ENCODE measurements at regions not wholly inside any gene's neighbourhood (a gene's known extent, or its start where the extent isn't known, plus 50 kb on each side); places are given as distances from the start of the nearest gene placed in this dataset.
"Not testable (repeated sequence)": the region's sequence is repeated elsewhere in the genome, so short reads cannot be mapped to it uniquely, and the experiment has no call there.

GRCh38 chr22:44567846-44568493 is 69.9 kb upstream of the RTL6 start:
- peak; percentile 60 for TF ChIP-seq CTCF (IDR thresholded peaks at IDR 0.05; ENCODE audit: low read depth, low read length)
- H3K4me3 ChIP-seq (ENCODE audit: low read depth, low read length) = no peak overlapping the region
- DNase-seq (ENCODE audit: low read depth, low spot score) = peak; percentile 27
- in situ Hi-C loops (cut with HindIII; ENCODE audit: low sequenced_read_pairs) = no loop called here

DNA sequence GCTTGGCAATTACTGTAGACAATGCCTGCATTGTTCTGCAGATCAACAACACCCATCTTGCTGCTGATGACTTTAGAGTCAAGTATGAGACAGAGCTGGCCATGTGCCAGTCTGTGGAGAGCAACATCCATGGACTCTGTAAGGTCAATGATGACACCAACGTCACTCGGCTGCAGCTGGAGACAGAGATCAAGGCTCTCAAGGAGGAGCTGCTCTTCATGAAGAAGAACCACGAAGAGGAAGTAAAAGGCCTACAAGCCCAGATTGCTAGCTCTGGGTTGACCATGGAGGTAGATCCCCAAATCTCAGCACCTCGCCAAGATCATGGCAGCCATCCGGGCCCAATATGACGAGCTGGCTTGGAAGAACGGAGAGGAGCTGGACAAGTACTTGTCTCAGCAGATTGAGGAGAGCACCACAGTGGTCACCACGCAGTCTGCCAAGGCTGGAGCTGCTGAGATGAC is 69.4 kb upstream of the RTL6 start:
- H3K4me3 ChIP-seq (ENCODE audit: low read depth, low read length); DNase-seq (ENCODE audit: low read depth, low spot score); in situ Hi-C loops (cut with HindIII; ENCODE audit: low sequenced_read_pairs): not testable (repeated sequence)

GRCh38 chr22:44566911-44567310 is 68.9 kb upstream of the RTL6 start:
- no peak overlapping the region for H3K4me3 ChIP-seq (ENCODE audit: low read depth, low read length)
- no peak for TF ChIP-seq CTCF (IDR thresholded peaks at IDR 0.05; ENCODE audit: low read depth, low read length)
- DNase-seq (ENCODE audit: low read depth, low spot score) = no peak
- in situ Hi-C loops (cut with HindIII; ENCODE audit: low sequenced_read_pairs) = no loop called here

DNA sequence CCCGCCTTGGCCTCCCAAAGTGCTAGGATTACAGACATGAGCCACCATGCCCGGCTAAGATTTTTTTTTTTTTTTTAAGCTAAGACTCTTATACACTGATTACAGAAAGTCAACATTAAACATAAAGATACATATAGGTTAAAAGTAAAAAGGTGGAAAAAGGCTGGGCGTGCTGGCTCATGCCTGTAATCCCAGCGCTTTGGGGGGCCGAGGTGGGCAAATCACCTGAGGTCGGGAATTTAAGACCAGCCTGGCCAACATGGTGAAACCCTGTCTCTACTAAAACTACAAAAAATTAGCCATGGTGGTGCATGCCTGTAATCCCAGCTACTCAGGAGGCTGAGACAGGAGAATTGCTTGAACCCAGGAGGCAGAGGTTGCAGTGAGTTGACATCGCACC is 64.6 kb upstream of the RTL6 start:
- DNase-seq (ENCODE audit: low read depth, low spot score); H3K4me3 ChIP-seq (ENCODE audit: low read depth, low read length); in situ Hi-C loops (cut with HindIII; ENCODE audit: low sequenced_read_pairs): not testable (repeated sequence)

- no peak for TF ChIP-seq CTCF (IDR thresholded peaks at IDR 0.05; ENCODE audit: low read depth, low read length)
- in situ Hi-C loops (cut with HindIII; ENCODE audit: low sequenced_read_pairs) = no loop called here
- no peak for DNase-seq (ENCODE audit: low read depth, low spot score)
- H3K4me3 ChIP-seq (ENCODE audit: low read depth, low read length) = no peak overlapping the region
These were observed 63.3 kb upstream of the RTL6 start for GRCh38 chr22:44561139-44561840.

DNA sequence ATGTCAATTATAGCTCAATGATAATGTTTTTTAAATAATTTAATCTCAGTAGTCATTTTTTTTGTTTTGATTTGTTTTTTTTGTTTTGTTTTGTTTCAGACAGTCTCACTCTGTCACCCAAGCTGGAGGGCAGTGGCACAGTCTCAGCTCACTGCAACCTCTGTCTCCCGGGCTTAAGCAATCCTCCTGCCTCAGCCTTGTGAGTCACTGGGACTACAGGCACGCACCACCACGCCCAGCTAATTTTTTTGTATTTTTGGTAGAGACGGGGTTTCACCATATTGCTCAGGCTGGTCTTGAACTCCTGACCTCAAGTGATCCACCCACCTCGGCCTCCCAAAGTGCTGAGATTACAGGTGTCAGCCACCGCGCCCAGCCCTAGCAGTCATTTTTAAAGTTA is 60.6 kb upstream of the RTL6 start:
- in situ Hi-C loops (cut with HindIII; ENCODE audit: low sequenced_read_pairs); DNase-seq (ENCODE audit: low read depth, low spot score); H3K4me3 ChIP-seq (ENCODE audit: low read depth, low read length): not testable (repeated sequence)

DNA sequence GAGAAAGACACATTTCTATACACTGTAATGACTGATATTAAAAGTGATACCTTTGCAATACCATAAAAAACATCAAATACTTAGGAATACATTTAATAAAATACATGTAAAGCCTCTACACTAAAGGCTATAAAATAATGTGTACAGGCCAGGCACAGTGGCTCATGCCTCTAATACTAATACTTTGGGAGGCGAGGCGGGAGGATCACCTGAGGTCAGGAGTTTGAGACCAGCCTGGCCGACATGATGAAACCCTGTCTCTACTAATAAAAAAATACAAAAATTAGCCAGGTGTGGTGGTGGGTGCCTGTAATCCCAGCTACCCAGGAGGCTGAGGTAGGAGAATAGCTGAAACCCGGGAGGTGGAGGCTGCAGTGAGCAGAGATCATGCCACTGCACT is 59.8 kb upstream of the RTL6 start:
- DNase-seq (ENCODE audit: low read depth, low spot score); in situ Hi-C loops (cut with HindIII; ENCODE audit: low sequenced_read_pairs): not testable (repeated sequence)

GRCh38 chr22:44557064-44557748 is 59.2 kb upstream of the RTL6 start:
- in situ Hi-C loops (cut with HindIII; ENCODE audit: low sequenced_read_pairs) = no loop called here
- no peak for TF ChIP-seq CTCF (IDR thresholded peaks at IDR 0.05; ENCODE audit: low read depth, low read length)
- H3K4me3 ChIP-seq (ENCODE audit: low read depth, low read length) = no peak overlapping the region
- no peak for DNase-seq (ENCODE audit: low read depth, low spot score)

More for the DNA sequence above, 59.8 kb upstream of the RTL6 start:
- H3K4me3 ChIP-seq (ENCODE audit: low read depth, low read length) = not testable (repeated sequence)

All from astrocyte of the spinal cord (primary cell).